Stimulated activated CD4-positive, alpha-beta T cell treated with anti-CD3 and anti-CD28 coated beads, TNF-alpha, amount 100 ng/mL, for 24 hours (primary cell): ENCODE measurements at regions not wholly inside any gene's neighbourhood (a gene's known extent, or its start where the extent isn't known, plus 50 kb on each side); places are given as distances from the start of the nearest gene placed in this dataset.

Source experiments
- DNase-seq, 3 experiments: peaks; one replicate each; pipeline ENCODE4 v3.0.0-alpha.2; 2020; ENCODE audit warnings: low read depth in 3 of 3

GRCh38 chr11:134749040-134749839 lies 337.2 kb upstream of the B3GAT1 start:
- no peak for DNase-seq

DNA sequence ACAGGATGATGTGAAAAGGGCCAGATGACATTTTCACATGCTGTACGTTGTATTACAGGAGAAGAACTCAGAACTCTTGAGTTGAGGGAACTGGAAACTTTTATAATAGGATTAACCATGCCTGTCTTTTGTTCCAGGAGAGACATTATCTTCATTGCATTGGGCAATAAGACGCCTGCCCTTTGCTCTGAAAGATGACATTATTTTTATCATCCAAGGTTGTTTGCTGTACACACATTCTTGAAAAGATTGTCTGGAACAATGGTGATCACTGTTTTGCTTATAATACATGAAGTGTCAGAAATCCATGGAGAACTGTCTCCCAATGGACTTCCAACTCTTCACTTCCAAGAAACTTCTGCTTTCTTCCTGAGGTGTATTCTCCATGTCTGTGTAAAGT lies 334.6 kb upstream of the B3GAT1 start:
- DNase-seq, result no peak

GRCh38 chr11:134745456-134745855 lies 333.4 kb upstream of the B3GAT1 start:
- no peak for DNase-seq

- no peak for DNase-seq
Measured at GRCh38 chr11:134743820-134744195, 331.8 kb upstream of the B3GAT1 start.

GRCh38 chr11:134742956-134743819 lies 331.1 kb upstream of the B3GAT1 start:
- DNase-seq, result no peak

- no peak for DNase-seq
Measured at GRCh38 chr11:134742224-134742612, 330.2 kb upstream of the B3GAT1 start.

GRCh38 chr11:134741453-134742223 lies 329.6 kb upstream of the B3GAT1 start:
- DNase-seq, result no peak

GRCh38 chr11:134740590-134741261 lies 328.7 kb upstream of the B3GAT1 start:
- DNase-seq, result no peak

- DNase-seq, result no peak
Measured at GRCh38 chr11:134739136-134739535, 327.1 kb upstream of the B3GAT1 start.

DNA sequence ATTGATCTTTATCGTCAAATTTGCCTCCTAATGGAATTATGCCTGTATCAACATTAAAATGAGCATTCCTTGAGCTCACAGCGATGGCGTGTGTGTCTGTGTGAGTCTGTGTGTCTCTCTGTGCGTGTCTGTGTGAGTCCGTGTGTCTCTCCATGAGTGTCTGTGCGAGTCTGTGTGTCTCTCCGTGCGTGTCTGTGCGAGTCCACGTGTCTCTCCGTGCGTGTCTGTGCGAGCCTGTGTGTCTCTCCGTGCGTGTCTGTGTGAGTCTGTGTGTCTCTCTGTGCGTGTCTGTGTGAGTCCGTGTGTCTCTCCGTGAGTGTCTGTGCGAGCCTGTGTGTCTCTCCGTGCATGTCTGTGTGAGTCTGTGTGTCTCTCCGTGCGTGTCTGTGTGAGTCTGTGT lies 326.5 kb upstream of the B3GAT1 start:
- DNase-seq, result no peak

- DNase-seq, result no peak
Measured at GRCh38 chr11:134737563-134738510, 325.8 kb upstream of the B3GAT1 start.

DNA sequence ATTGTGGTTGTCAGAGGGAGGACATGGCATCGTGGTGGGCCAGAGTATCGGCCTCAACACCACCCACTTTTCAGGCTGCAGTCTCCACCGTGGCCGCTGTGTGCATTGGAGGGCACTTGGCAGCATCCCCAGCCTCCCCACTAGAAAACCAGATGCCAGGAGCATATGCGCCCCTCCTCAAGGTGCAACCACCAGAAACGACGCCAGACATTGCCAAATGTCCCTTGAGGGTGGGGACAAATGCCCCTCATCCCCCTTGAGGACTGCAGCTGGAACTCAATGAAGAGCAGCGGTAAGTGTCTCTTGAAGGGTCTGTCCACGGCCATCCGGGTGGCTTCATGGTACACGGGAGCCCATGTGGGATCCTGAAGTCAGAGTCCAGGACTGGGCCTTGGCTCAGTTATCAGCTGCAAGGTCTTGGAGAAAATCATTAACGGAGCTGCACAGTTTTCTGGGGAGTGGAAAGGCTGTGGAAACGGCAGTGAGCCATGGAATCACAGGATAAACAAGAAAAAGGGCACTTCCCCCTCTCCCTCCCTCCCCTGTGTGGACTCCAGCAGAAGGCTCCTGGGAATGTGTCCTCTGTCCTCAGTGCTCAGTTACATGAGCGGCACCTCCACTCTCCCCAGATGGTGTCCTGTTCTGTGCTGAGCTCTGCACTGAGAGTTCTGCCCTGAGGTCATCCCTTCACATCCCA lies 324.4 kb upstream of the B3GAT1 start:
- no peak for DNase-seq

- no peak for DNase-seq
Measured at GRCh38 chr11:134734894-134735293, 322.9 kb upstream of the B3GAT1 start.

DNA sequence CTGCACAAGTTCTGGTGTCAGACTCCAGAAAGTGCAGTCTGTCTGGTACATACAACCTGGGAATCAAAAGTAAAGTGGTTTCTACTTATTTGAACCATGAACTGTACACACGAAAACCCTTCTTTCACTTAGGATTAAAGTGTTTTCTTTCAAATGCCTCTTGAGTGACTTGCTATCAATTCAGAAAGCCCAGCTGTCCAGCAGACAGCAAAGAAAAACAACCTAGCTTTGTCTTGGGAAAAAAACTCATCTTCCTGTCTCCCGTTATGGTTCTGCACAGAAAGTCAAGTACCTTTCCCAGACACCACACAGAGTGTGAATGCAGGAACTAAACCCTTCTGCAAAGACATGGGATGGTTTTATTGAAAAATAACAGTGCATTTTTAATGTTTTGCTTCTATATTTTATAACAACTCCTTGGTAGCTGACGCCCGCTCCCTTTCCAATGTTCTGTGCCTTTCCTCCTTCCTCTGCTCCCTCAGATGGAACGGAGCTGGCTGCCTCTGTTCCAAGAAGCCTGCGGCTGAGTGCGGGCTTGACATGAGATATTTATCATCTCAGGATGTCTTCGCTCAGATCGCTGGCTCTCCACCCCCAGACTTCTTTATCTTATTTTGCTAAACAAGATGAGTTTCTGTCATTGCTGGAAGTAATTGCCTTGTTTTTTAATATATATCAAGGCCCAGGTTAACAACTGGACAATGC lies 322.3 kb upstream of the B3GAT1 start:
- no peak for DNase-seq

GRCh38 chr11:134733646-134734045 lies 321.6 kb upstream of the B3GAT1 start:
- no peak for DNase-seq

DNA sequence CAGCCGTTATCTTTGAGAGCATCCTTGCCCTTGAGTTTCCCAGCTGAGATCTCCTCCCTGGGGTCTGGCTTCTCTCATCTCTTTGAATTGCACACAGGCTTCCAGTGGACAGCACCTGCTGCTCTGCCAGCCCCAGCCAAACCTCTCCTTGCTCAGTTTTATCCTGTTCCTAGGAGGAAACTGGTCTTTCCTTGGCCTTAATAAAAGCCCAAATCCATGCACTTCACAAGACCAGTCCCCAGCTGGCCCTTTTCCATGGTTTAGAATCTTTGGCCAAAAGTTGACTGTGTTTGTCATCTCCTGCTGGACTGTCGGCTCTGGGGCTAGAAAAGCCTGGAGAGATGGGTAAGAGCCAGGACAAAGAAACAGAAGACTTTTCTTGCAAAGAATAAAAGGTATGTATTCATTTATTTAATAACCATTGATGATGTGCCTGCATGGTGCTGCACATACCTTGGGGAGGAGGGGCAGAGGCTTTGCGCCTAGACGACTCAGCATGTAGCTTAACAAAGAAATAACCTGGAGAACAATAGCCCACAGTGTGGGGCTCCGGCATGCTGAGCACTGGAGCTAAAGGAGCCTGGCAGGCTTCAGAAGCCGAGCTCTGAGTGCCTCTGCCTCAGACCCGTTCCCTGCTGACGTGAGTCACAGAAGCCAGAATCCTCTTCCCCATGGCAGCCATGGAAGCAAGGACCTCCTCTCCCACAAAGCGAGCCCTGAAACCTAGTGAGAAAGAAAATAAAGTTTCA lies 319.3 kb upstream of the B3GAT1 start:
- DNase-seq, result no peak

DNA sequence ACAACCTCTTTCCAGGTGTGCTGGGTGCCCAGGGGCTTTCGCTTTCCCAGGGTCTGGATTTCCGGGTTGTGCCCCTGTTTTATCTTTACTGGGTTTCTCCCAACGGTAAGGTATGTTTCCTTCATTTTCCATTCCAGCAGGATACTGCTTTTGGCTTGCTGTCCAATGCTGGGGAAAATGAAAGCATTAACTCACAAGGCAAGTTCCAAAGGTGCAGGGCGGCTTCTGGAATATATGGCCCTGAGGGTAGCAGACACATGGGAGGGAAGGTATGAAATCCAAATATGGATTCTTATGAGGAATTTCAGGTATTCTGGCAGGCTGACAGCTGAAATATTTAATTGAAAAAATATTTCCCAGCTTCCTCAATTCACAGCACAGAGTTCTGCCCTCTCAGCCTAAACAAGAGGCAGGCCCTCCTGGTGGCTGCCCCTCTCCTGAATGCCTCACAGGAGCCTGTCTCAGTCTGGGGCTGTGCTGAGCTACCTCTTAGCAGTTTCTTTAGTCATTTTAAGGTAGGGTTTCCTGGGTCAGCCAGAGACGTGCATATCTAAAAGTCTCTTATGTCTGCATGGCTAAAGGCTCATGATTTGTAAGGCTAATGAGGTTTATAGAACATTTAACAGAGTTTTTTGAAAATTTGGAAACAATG lies 318.6 kb upstream of the B3GAT1 start:
- DNase-seq, result no peak

DNA sequence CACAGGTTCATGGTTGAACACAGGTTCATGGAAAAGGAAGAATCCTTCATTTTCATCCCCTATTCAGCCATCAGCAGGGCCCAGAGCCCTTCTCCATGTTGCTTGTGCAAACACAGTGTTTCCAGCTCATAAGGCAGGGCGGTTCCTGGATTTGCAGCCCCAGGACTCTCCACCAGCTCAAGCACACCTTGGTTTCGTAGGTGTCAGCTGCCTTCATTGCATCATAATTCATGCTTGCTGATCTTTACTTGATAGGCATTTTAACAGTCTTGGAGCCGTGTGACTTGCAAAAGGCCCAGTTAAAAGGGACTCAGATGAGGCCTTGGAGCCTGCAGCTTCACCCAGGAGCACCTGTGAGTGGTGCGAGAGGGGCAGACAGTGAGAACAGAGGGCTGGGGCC lies 318.1 kb upstream of the B3GAT1 start:
- DNase-seq, result no peak
